Right atrium auricular region (tissue), 2 donors: ENCODE measurements at regions not wholly inside any gene's neighbourhood (a gene's known extent, or its start where the extent isn't known, plus 50 kb on each side); places are given as distances from the start of the nearest gene placed in this dataset.

Source experiments
- DNase-seq: peaks from one replicate; pipeline ENCODE4 v3.0.0-alpha.2; 2019; ENCODE audit warnings: low spot score
- H3K27ac ChIP-seq, 2 donors: fragments of 200-600 bp; sonication (generic); 1 replicate in 1 of 2; 2 replicates in 1 of 2; pipeline ENCODE4 v1.5.1; 2016 to 2019
- H3K27me3 ChIP-seq, 2 donors: fragments of 200-600 bp; sonication (generic); one replicate each; pipeline versions ENCODE4 v1.5.1 to v1.6.0; 2017 to 2019
- H3K36me3 ChIP-seq: fragments of 200-600 bp; sonication (generic); one replicate; pipeline ENCODE4 v1.5.1; 2016
- H3K4me1 ChIP-seq, 2 donors: fragments of 200-600 bp; sonication (generic); one replicate each; pipeline versions ENCODE4 v1.5.1 to v1.6.0; 2017 to 2019
- H3K4me3 ChIP-seq, 2 donors: fragments of 200-600 bp; sonication (generic); 1 replicate in 1 of 2; 2 replicates in 1 of 2; pipeline ENCODE4 v1.5.1; 2017 to 2019; ENCODE audit warnings: mild to moderate bottlenecking in 1 of 2, moderate library complexity in 1 of 2
- H3K9me3 ChIP-seq, 2 donors: fragments of 200-600 bp; sonication (generic); one replicate each; pipeline ENCODE4 v1.5.1; 2019
- TF ChIP-seq, protein P1 (sequence below), 2 donors: fragments of 200-600 bp; sonication (generic); IDR thresholded peaks; one replicate each; pipeline ENCODE4 v1.5.1; 2019; ENCODE audit warnings: antibody characterized with exemption in 2 of 2

DNA sequence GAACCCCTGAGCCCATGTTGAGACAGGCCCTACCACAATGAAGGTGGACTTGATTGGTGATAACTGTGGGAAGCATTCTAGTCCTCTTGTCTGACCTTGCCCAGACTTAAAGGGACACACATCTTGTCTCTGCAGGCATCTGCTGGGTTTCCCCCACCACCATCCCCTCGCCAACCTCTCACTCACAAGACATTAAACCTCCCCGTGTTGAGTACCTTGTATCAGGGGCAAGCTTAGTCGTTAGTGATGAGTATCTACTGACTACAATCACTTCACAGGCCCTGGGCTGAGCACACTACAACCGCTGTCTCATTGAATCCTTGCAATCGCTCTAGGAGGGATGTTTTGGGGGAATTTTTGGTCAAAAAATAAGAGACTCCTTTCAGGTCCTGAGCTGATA lies 86.0 kb downstream of the ICOS start:
- Histone ChIP-seq H3K27ac (no peak overlapping the region), H3K27me3 (no peaks in the 10 kb centered on the region), H3K9me3 (no peaks in the 10 kb centered on the region), H3K4me1 (no peaks in the 10 kb centered on the region), H3K4me3 (no peak overlapping the region), H3K36me3 (no peaks in the 10 kb centered on the region)
- DNase-seq = no peak
- TF ChIP-seq, protein P1, sequence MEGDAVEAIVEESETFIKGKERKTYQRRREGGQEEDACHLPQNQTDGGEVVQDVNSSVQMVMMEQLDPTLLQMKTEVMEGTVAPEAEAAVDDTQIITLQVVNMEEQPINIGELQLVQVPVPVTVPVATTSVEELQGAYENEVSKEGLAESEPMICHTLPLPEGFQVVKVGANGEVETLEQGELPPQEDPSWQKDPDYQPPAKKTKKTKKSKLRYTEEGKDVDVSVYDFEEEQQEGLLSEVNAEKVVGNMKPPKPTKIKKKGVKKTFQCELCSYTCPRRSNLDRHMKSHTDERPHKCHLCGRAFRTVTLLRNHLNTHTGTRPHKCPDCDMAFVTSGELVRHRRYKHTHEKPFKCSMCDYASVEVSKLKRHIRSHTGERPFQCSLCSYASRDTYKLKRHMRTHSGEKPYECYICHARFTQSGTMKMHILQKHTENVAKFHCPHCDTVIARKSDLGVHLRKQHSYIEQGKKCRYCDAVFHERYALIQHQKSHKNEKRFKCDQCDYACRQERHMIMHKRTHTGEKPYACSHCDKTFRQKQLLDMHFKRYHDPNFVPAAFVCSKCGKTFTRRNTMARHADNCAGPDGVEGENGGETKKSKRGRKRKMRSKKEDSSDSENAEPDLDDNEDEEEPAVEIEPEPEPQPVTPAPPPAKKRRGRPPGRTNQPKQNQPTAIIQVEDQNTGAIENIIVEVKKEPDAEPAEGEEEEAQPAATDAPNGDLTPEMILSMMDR (IDR thresholded peaks at IDR 0.05) = no peak

DNA sequence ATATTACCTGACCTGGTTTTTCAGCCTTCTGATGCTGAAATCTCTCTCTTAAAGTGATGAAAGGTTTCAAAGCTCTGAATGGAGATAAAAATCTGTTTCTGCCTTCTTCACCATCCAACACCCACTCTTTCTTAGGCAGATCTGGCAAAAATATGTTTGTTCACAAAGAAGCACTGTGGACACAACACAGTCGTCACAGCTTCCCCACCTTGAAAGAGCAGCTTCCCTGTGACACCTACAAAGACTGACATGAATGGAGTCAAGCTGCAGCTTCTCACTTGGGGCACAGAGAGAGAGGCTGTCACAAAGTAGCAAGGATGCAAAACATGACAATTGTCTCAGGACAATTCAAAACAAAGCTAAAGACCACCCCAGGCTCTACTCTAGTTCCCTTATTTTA lies 86.5 kb downstream of the ICOS start:
- Histone ChIP-seq H3K36me3 (no peaks in the 10 kb centered on the region), H3K4me1 (no peaks in the 10 kb centered on the region), H3K27me3 (no peaks in the 10 kb centered on the region), H3K27ac (no peak overlapping the region), H3K4me3 (no peak overlapping the region), H3K9me3 (no peaks in the 10 kb centered on the region)
- TF ChIP-seq, protein P1 (IDR thresholded peaks at IDR 0.05) = no peak
- DNase-seq = no peak

DNA sequence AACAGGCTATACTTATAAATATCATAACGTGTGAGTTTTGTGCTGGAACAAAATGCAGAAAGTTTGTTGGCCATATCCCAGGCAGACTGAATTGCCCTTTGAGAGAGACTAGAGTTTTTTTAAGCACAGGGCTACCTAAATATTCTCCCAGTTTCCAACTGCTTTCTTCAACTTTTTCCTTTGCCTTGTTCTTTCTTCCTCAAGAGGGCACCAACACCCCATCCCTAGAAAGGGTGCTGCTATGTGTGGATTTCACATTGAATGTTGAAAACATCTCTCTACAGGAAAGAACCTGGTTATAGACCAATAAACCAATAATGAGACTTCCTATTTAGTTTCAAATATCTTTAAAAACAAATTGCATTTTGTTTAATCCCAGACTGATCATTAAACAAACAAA lies 87.9 kb downstream of the ICOS start:
- Histone ChIP-seq H3K4me3 (no peak overlapping the region), H3K4me1 (no peaks in the 10 kb centered on the region), H3K27me3 (no peaks in the 10 kb centered on the region), H3K27ac (no peak overlapping the region), H3K36me3 (no peaks in the 10 kb centered on the region), H3K9me3 (no peaks in the 10 kb centered on the region)
- no peak for DNase-seq
- TF ChIP-seq, protein P1 (IDR thresholded peaks at IDR 0.05) = peak; percentile 19 to 67

DNA sequence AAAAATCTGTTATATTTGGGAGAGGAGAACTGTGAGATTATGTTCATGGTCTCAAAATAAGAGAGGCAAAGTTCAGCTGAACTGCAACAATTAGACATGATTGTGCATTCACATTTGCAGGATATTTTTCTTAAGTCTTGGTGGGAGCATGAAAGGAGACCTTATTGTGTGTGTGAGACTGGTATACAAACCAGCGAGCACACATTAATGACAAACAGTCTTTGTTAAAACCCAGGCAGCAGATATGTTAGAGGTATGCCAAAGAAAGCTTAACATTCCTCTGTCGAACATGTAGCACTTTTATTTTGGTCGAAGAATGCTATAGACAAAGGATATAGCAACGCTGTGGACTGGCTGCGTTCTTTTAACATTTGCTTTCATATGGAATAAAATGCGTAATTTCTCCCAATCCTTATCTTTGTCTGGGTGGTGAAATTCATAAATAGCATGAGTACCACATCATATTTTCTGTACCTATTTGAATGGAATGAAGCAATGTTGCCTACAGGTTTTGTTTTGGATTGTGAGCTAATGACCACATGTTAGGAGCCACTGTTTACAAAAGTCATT lies 88.4 kb downstream of the ICOS start:
- no peaks in the 10 kb centered on the region for H3K4me1 ChIP-seq
- no peak overlapping the region for H3K27ac ChIP-seq
- no peak for DNase-seq
- no peaks in the 10 kb centered on the region for H3K9me3 ChIP-seq
- no peak overlapping the region for H3K4me3 ChIP-seq
- TF ChIP-seq, protein P1 (IDR thresholded peaks at IDR 0.05) = peak in 1 of 2 donors; percentile 1
- no peaks in the 10 kb centered on the region for H3K27me3 ChIP-seq
- no peaks in the 10 kb centered on the region for H3K36me3 ChIP-seq

DNA sequence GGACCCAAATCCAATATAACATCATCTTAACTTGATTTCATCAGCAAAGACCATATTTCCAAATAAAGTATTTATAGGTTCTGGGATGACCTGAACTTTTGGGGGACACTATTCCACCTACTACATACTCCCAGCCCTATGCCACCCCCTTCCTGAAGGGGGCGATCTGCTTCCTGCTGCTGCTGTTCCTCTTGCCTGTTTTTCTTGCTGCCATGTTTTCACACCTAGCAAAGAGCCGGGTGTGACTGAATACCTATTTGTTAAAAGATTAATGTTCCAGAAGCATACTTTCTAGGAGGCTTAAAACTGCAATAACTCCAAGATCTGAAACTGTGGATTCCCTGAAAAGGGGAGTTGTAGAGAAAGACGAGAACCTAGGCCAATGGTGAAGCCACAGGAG lies 89.7 kb downstream of the ICOS start:
- H3K27me3 ChIP-seq = no peaks in the 10 kb centered on the region
- no peaks in the 10 kb centered on the region for H3K9me3 ChIP-seq
- H3K36me3 ChIP-seq = no peaks in the 10 kb centered on the region
- TF ChIP-seq, protein P1 (IDR thresholded peaks at IDR 0.05) = no peak
- no peak overlapping the region for H3K4me3 ChIP-seq
- no peaks in the 10 kb centered on the region for H3K4me1 ChIP-seq
- H3K27ac ChIP-seq = no peak overlapping the region
- no peak for DNase-seq

DNA sequence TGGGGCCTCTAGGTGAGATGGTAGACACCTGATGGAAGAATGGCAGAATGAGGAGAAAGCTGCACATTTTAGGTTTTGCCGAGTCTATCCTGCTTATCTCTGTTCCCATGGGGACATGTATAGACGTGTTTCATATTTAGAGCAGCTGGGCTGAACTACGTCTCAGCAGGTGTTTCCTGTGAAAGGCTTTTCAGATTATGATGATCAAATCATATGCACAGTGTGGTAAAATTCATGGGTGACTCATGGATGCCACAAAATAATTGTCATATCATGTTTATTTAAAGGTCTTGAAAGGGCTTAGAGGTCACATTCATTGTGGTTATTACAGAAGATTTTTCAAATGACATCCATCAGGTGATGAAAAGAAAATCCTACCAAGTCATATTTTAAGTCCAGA lies 90.5 kb downstream of the ICOS start:
- DNase-seq = no peak
- no peaks in the 10 kb centered on the region for H3K9me3 ChIP-seq
- no peak overlapping the region for H3K27ac ChIP-seq
- TF ChIP-seq, protein P1 (IDR thresholded peaks at IDR 0.05) = no peak
- no peak overlapping the region for H3K4me3 ChIP-seq
- no peaks in the 10 kb centered on the region for H3K27me3 ChIP-seq
- H3K36me3 ChIP-seq = no peaks in the 10 kb centered on the region
- H3K4me1 ChIP-seq = no peaks in the 10 kb centered on the region
